Mucosa of gallbladder (tissue), 1 donor: ENCODE measurements at regions not wholly inside any gene's neighbourhood (a gene's known extent, or its start where the extent isn't known, plus 50 kb on each side); places are given as distances from the start of the nearest gene placed in this dataset.

ENCODE experiments used
- DNase-seq: peaks from one replicate; pipeline ENCODE4 v3.0.0-alpha.2; 2020; ENCODE audit warnings: low spot score
- donor health status: DM: no; HTN: no; CAD: no.

GRCh38 chr15:62610265-62610869 is 432.2 kb upstream of the TPM1 start:
- DNase-seq = no peak

- DNase-seq = no peak
Measured at GRCh38 chr15:62611002-62611401, 431.5 kb upstream of the TPM1 start.

- no peak for DNase-seq
Measured at GRCh38 chr15:62612183-62612733, 430.3 kb upstream of the TPM1 start.

- DNase-seq = no peak
Measured at GRCh38 chr15:62612771-62613170, 429.8 kb upstream of the TPM1 start.

GRCh38 chr15:62616746-62617145 is 425.8 kb upstream of the TPM1 start:
- no peak for DNase-seq

GRCh38 chr15:62617741-62618140 is 424.8 kb upstream of the TPM1 start:
- no peak for DNase-seq

GRCh38 chr15:62618432-62618831 is 424.1 kb upstream of the TPM1 start:
- no peak for DNase-seq

GRCh38 chr15:62618846-62619504 is 423.6 kb upstream of the TPM1 start:
- no peak for DNase-seq

GRCh38 chr15:62619526-62619925 is 423.0 kb upstream of the TPM1 start:
- no peak for DNase-seq

- DNase-seq = no peak
Measured at GRCh38 chr15:62622775-62623174, 419.8 kb upstream of the TPM1 start.

GRCh38 chr15:62624547-62625378 is 417.8 kb upstream of the TPM1 start:
- DNase-seq = no peak

GRCh38 chr15:62625429-62626033 is 417.0 kb upstream of the TPM1 start:
- DNase-seq = no peak

- DNase-seq = no peak
Measured at GRCh38 chr15:62626903-62627302, 415.6 kb upstream of the TPM1 start.

- DNase-seq = no peak
Measured at GRCh38 chr15:62631076-62631724, 411.3 kb upstream of the TPM1 start.

- DNase-seq = no peak
Measured at GRCh38 chr15:62636823-62637573, 405.5 kb upstream of the TPM1 start.

GRCh38 chr15:62637574-62637897 is 405.0 kb upstream of the TPM1 start:
- DNase-seq = no peak

- no peak for DNase-seq
Measured at GRCh38 chr15:62637950-62638619, 404.5 kb upstream of the TPM1 start.

- no peak for DNase-seq
Measured at GRCh38 chr15:62639432-62639831, 403.1 kb upstream of the TPM1 start.

GRCh38 chr15:62639906-62640605 is 402.5 kb upstream of the TPM1 start:
- no peak for DNase-seq

GRCh38 chr15:62641825-62642224 is 400.7 kb upstream of the TPM1 start:
- DNase-seq = no peak
